ENCODE measurements at regions not wholly inside any gene's neighbourhood (a gene's known extent, or its start where the extent isn't known, plus 50 kb on each side); places are given as distances from the start of the nearest gene placed in this dataset.

GRCh38 chr15:39376371-39376909 lies 204.4 kb upstream of the THBS1 start:
- TF ChIP-seq, protein P1, sequence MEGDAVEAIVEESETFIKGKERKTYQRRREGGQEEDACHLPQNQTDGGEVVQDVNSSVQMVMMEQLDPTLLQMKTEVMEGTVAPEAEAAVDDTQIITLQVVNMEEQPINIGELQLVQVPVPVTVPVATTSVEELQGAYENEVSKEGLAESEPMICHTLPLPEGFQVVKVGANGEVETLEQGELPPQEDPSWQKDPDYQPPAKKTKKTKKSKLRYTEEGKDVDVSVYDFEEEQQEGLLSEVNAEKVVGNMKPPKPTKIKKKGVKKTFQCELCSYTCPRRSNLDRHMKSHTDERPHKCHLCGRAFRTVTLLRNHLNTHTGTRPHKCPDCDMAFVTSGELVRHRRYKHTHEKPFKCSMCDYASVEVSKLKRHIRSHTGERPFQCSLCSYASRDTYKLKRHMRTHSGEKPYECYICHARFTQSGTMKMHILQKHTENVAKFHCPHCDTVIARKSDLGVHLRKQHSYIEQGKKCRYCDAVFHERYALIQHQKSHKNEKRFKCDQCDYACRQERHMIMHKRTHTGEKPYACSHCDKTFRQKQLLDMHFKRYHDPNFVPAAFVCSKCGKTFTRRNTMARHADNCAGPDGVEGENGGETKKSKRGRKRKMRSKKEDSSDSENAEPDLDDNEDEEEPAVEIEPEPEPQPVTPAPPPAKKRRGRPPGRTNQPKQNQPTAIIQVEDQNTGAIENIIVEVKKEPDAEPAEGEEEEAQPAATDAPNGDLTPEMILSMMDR (IDR thresholded peaks at IDR 0.05; ENCODE audit: low read depth, low read length, poor library complexity, severe bottlenecking) = no peak
- no peak for TF ChIP-seq EZH2phosphoT487 (IDR thresholded peaks at IDR 0.05; ENCODE audit: borderline replicate concordance, low read length)
